DOHH2 (cell line): ENCODE measurements at regions not wholly inside any gene's neighbourhood (a gene's known extent, or its start where the extent isn't known, plus 50 kb on each side); places are given as distances from the start of the nearest gene placed in this dataset.

Experiments used
- H3F3A ChIP-seq: fragments of 200-600 bp; sonication (generic), shearing (Covaris generic); 2 replicates; pipeline ENCODE4 v1.6.0; 2016; ENCODE audit warnings: antibody characterized with exemption, mild to moderate bottlenecking; ENCODE audit not compliant: control insufficient read depth, insufficient read depth
- H3K27ac ChIP-seq: fragments of 200-600 bp; sonication (generic); 2 replicates; pipeline ENCODE4 v1.5.1; 2014; ENCODE audit warnings: low read depth, mild to moderate bottlenecking, low read length, moderate library complexity
- H3K27me3 ChIP-seq: fragments of 200-600 bp; sonication (generic); 2 replicates; pipeline ENCODE4 v1.6.1; 2014; ENCODE audit warnings: mild to moderate bottlenecking, low read length, mixed read lengths; ENCODE audit not compliant: control insufficient read depth
- H3K36me3 ChIP-seq: fragments of 200-600 bp; sonication (generic); 2 replicates; pipeline ENCODE4 v1.6.1; 2014; ENCODE audit warnings: mild to moderate bottlenecking, low read length, moderate library complexity, mixed read lengths; ENCODE audit not compliant: control insufficient read depth
- H3K4me1 ChIP-seq: fragments of 200-600 bp; sonication (generic); 2 replicates; pipeline ENCODE4 v1.6.1; 2014; ENCODE audit warnings: mild to moderate bottlenecking, low read length, mixed read lengths; ENCODE audit not compliant: control insufficient read depth
- H3K4me2 ChIP-seq: fragments of 200-600 bp; sonication (generic); 2 replicates; pipeline ENCODE4 v1.6.0; 2014; ENCODE audit warnings: mild to moderate bottlenecking, low read length, moderate library complexity
- H3K4me3 ChIP-seq: fragments of 200-600 bp; sonication (generic); 2 replicates; pipeline ENCODE4 v1.5.1; 2014; ENCODE audit warnings: mild to moderate bottlenecking, low read length, mixed read lengths
- H3K79me2 ChIP-seq: fragments of 200-600 bp; sonication (generic); 2 replicates; pipeline ENCODE4 v1.6.1; 2014; ENCODE audit warnings: mild to moderate bottlenecking, low read length, mixed read lengths; ENCODE audit not compliant: control insufficient read depth
- H3K9me2 ChIP-seq: fragments of 200-600 bp; sonication (generic); replicated peaks from 2 replicates; pipeline ENCODE4 v1.6.1; 2014; ENCODE audit warnings: mild to moderate bottlenecking, low read length, mixed read lengths; ENCODE audit not compliant: control insufficient read depth
- H3K9me3 ChIP-seq: fragments of 200-600 bp; sonication (generic); 2 replicates; pipeline ENCODE4 v1.6.1; 2014; ENCODE audit warnings: antibody characterized with exemption, low read length, mixed read lengths; ENCODE audit not compliant: control insufficient read depth, insufficient read depth
- H4K20me1 ChIP-seq: fragments of 200-600 bp; sonication (generic); 2 replicates; pipeline ENCODE4 v1.6.0; 2014; ENCODE audit warnings: low read depth, mild to moderate bottlenecking, antibody characterized with exemption, low read length, moderate library complexity; ENCODE audit not compliant: control insufficient read depth, insufficient read depth
- CTCF ChIP-seq: fragments of 200-600 bp; sonication (generic); IDR thresholded peaks from one replicate; pipeline ENCODE4 v1.5.1; 2014; ENCODE audit warnings: antibody characterized with exemption, mild to moderate bottlenecking, low read depth, low read length; ENCODE audit not compliant: poor library complexity, severe bottlenecking
- EZH2phosphoT487 ChIP-seq: fragments of 200-600 bp; sonication (generic); IDR thresholded peaks from 2 replicates; pipeline ENCODE4 v1.6.1; 2017; ENCODE audit warnings: borderline replicate concordance, mild to moderate bottlenecking, antibody characterized with exemption, low read length, moderate library complexity, mixed read lengths

GRCh38 chr4:79685542-79685941, 277.5 kb upstream of the GK2 start:
- Histone ChIP-seq H3K27ac (no peak overlapping the region), H3K4me1 (no peaks in the 10 kb centered on the region), H3K9me2 (no peaks in the 10 kb centered on the region), H3F3A (no peaks in the 10 kb centered on the region), H3K9me3 (no peaks in the 10 kb centered on the region), H3K36me3 (no peaks in the 10 kb centered on the region), H4K20me1 (no peaks in the 10 kb centered on the region), H3K79me2 (no peaks in the 10 kb centered on the region), H3K4me3 (no peak overlapping the region), H3K27me3 (no peaks in the 10 kb centered on the region), H3K4me2 (no peak overlapping the region)
- TF ChIP-seq CTCF: no peak
- TF ChIP-seq EZH2phosphoT487: no peak

- Histone ChIP-seq H3K9me2 (no peaks in the 10 kb centered on the region), H3K79me2 (no peaks in the 10 kb centered on the region), H3K27me3 (no peaks in the 10 kb centered on the region), H3K27ac (no peak overlapping the region), H3K4me3 (no peak overlapping the region), H3K36me3 (no peaks in the 10 kb centered on the region), H3K9me3 (no peaks in the 10 kb centered on the region), H3K4me1 (no peaks in the 10 kb centered on the region), H3F3A (no peaks in the 10 kb centered on the region), H3K4me2 (no peak overlapping the region), H4K20me1 (no peaks in the 10 kb centered on the region)
- no peak for TF ChIP-seq EZH2phosphoT487
- no peak for TF ChIP-seq CTCF
Measured at GRCh38 chr4:79684516-79684915, 276.5 kb upstream of the GK2 start.

DNA sequence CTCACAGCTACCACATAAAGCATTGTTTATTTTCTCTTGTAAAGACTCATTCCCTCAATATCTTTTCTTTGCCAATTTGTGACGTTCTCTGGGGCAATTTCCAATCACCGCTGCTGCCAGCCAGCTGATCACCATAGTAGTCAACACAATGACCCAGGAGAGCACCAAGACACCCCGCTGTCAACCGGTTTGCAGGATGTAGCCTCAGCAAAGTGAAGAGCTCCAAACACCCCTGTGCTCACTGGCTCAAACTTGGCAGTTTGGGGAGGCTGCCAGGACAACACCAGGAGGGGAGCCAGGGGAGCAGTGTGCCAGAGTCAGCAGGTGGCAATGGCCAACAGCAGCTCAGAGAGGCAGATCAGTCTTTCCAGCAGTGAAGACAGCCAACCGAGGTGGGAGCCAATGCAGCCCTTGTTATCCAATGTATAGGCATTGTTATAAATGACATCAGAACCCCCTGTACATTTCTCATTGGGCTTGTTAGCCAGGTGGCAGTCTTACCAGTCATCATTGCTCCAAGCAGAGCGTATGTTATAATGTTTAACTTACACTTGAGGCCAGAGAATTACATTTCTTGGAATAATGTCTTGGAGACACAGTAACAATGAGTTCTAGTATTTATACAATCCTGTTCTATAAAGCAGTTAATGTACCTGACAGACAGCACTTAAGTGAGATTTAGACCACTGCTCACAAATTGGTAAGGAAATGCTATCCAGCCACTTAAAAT, 274.9 kb upstream of the GK2 start:
- Histone ChIP-seq H3K9me2 (no peaks in the 10 kb centered on the region), H3K9me3 (no peaks in the 10 kb centered on the region), H3K79me2 (no peaks in the 10 kb centered on the region), H3K4me1 (no peaks in the 10 kb centered on the region), H4K20me1 (no peaks in the 10 kb centered on the region), H3K27ac (no peak overlapping the region), H3F3A (no peaks in the 10 kb centered on the region), H3K4me2 (no peak overlapping the region), H3K27me3 (no peaks in the 10 kb centered on the region), H3K4me3 (no peak overlapping the region), H3K36me3 (no peaks in the 10 kb centered on the region)
- no peak for TF ChIP-seq CTCF
- no peak for TF ChIP-seq EZH2phosphoT487
